CD4-positive, alpha-beta T cell treated with Interleukin-17A for 1 hour (primary cell): ENCODE measurements at regions not wholly inside any gene's neighbourhood (a gene's known extent, or its start where the extent isn't known, plus 50 kb on each side); places are given as distances from the start of the nearest gene placed in this dataset.
"Not testable (repeated sequence)": the region's sequence is repeated elsewhere in the genome, so short reads cannot be mapped to it uniquely, and the experiment has no call there.

Experiments used
- DNase-seq: peaks from one replicate; pipeline ENCODE4 v3.0.0-alpha.2; 2020

DNA sequence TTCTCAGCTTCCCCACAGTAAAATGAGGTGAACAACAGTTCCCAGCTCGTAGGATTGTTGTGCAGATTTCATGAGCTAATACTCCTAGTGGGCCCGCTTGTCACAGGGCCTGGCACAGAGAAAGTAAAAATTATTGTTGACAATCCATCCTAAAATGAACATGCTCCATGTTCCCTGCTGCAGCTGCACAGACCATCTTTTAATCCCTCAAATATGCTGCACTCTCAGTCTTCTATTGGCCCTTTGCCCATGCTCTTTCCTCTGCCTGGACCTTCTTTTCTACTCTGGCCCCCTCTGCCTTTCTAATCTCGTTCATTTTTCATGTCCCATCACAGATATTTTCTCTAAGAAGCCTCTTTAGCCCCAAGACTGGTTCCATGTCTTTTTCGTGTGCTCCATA, 117.7 kb upstream of the NR3C1 start:
- DNase-seq: no peak

GRCh38 chr5:143519215-143519614, 115.7 kb upstream of the NR3C1 start:
- DNase-seq: not testable (repeated sequence)

DNA sequence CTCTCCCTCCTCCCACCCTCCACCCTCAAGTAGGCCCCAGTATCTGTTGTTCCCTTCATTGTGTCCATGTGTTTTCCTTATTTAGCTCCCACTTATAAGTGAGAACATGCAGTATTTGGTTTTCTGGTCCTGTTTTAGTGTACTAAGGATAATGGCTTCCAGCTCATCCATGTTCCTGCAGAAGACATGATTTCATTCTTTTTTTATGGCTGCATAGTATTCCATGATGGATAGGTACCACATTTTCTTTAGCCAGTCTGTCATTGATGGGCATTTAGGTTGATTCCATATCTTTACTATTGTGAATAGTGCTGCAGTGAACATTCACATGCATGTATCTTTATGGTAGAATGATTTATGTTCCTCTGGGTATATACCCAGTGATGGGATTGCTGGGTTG, 114.3 kb upstream of the NR3C1 start:
- DNase-seq: not testable (repeated sequence)

DNA sequence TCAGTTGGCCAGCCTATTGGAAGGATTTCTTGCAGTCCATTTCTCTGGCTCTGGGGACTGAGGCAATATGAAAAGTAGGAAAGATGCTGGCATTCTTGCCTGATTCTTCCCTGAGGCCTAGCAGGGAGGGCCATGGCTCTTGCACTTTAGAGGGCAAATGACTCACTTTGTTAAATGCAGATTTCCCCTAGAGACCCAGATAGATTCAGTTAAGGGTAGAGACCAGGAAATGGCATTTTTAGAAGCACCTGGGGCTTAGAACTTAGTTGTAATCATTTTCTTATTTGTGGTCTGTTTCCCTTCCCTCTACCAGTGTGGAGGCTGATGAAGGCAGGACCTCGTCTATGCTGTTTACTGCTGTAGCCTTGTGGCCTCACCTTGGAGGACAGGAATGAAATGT, 112.8 kb upstream of the NR3C1 start:
- DNase-seq: no peak

- no peak for DNase-seq
Measured at GRCh38 chr5:143515829-143516228, 112.3 kb upstream of the NR3C1 start.

GRCh38 chr5:143514616-143515335, 111.3 kb upstream of the NR3C1 start:
- no peak for DNase-seq

- no peak for DNase-seq
Measured at GRCh38 chr5:143513720-143514119, 110.2 kb upstream of the NR3C1 start.

DNA sequence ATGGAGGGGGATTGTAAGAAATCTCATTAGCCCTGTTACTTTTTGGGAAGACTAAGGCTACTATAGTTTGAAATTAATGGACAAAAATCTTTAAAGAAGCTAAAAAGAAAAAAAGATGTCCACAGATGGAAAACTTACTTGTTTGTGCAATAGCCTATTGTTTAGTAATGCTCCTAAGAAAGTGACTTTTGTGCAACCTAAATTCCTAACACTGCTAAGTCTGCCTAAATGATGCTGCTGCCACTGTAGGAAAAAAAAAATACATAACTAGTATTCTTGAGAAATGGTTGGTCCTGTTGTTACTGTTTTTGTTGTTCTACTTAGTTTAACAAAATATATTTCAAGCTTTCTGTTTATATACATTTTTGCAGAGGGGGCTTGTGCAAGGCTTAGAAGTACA, 108.2 kb upstream of the NR3C1 start:
- DNase-seq: no peak

DNA sequence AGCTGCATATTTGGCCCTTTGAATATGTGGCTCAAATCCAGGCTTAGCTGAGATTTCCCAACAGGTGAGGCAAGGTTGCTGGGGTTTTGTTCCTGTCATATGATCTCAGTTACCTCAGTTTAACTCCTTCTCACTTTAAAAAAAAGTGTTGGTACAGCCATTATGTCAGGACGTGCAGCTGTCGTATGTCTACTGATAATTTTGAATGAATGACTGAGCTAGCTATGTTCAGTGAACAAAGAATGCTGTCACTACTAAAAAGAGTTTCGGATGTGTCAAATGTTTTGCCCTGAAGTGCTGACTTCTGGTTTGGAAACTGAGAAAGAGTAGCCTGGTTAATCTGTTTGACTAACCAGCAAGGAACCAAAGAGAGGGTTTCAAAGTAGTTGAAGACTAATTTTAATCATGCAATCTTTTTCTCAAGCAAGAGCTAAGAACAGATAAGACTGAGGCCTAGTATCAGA, 106.3 kb upstream of the NR3C1 start:
- no peak for DNase-seq

GRCh38 chr5:143506836-143507552, 103.5 kb upstream of the NR3C1 start:
- no peak for DNase-seq

DNA sequence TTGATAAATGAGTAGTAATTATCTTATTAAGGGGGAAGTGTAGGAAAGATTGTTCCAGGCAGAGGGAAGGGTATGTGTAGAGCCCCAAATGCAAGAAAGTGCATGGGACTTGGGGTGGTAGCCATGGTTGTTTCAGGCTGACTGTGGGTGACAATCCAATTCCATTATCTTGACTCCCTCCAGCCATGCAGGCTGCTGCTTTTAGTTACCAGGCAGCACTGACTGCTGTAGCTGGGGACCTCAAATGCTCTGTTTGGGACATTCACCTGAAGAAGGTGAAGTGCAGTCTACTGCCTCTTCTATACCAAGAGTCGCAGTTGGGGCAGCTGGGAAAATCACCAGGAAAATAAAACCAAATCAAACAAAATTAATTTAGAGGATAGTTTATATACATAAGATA, 102.4 kb upstream of the NR3C1 start:
- DNase-seq: no peak

GRCh38 chr5:143505354-143505753, 101.9 kb upstream of the NR3C1 start:
- no peak for DNase-seq

DNA sequence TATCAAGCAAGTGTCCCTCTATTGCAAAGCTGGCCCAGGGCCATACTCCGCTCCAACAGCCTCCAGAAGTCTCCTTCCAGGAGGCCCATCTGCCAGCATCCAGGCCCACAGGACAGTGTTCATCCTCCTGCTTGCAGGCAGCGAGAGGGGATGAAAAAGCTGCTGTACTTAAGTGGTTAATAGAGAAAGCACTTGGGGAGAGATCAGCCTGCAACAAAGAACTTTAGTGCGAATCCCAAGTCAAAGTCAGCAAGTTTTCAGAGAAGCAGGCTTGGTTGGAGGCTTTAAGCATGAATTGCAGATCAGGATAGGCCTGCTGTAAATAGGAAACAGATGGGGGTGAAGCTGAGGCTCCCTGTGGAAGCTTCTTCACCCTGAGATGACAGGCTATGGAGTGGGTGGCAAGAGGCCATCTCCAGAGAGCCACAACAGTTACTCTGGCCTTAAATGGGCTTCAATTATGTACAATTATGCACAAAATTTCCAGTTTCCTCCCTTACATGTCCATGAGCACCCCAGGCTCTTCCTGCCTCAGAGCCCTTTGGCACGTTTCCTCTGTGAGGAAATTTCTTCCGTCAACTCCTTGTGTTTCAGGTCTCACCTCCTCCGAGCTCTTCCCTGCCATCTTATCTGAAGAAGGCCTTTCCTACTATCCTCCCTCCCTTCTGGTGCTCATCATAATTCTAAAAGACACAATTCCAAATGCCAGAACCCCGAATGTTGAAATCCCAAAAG, 98.0 kb upstream of the NR3C1 start:
- no peak for DNase-seq

GRCh38 chr5:143499480-143500114, 96.1 kb upstream of the NR3C1 start:
- DNase-seq: no peak

DNA sequence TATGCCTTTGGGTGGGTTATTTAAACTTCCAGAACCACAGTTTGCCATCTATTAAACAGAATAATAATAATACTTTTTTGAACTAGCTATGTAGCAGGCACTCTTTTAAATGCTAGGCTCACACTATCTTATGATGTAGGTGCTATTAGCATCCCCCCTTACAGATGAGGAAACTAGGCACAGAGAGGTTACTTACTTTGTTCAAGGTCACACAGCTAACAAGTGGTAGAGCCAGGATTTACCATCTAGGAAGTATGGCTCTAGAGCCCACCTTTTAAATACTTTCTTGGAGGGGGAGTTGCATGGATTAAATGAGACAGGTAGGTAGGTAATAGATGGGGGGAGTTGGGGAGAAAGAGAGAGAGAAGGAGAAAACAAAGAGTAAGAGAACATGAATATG, 95.3 kb upstream of the NR3C1 start:
- DNase-seq: no peak

DNA sequence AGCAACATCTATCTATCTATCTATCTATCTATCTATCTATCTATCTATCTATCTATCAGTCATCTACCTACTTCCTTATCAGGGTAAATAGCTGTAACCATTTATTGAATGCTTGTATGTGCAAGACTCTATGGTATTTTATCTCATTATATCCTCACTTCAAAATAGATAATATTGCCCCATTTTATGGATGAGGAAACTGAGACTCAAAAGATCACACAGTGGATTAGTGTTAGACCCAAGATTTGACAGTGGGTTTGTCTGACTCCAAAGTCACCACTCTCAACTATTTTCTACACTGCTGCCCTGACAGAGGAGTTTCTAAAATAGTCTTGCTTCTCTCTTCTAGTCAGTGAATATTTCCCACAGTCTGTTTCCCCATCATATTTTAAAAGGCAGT, 94.3 kb upstream of the NR3C1 start:
- no peak for DNase-seq

DNA sequence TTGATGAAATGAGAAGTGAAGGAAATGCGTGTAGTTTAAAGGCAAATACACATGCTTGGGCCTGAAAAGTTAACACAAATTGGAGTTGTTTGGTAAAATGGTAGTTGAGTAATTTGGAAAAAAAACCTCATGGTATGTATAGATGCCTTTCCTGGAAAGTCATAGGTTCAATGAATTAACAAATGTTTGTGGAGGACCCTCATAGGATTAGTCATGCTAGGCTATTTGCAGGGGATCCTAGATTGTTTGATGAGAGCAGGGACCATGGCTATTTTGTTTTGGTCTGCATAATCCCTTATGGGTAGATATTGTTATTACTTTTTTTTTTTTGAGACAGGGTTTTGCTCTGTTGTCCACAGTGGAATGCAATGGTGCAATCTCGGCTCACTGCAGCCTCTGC, 93.5 kb upstream of the NR3C1 start:
- no peak for DNase-seq

GRCh38 chr5:143495821-143496275, 92.4 kb upstream of the NR3C1 start:
- DNase-seq: no peak

DNA sequence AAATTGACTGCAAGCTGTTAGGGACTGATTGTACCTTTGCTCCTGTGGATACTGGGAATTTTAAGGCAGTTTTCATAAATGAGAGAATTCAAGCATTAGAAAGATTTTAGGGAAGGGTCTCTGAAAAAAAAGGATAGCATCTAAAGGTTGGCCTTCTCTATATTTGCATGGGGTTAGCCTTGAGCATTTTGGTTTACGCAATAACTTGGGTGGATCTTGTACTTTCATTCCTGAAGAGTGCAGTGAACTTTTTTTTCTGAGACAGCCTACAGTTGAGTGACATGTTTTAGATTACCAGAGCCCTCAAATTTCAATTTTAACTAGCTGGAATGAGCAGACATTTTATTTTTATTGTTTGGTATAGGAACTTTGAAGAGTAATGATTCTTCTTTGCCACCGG, 91.6 kb upstream of the NR3C1 start:
- DNase-seq: no peak

DNA sequence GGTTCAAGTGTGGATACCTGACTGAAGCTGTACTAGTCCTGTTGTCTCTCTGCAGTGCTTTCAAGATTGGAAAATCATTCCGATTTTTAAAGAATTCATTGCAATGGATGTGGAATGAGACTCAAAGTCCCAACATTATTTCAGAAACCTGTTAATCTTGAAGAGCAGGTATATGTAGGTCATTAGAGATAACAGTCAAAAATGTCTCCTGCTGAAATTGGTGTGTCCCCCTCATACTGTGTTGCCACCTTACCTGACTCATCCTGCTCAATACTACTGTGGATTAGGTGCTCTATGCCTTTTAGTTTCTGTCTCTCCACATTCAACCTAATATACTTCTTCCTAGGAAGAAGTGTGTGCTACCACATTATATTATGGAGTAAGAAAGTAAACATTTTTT, 91.1 kb upstream of the NR3C1 start:
- no peak for DNase-seq

DNA sequence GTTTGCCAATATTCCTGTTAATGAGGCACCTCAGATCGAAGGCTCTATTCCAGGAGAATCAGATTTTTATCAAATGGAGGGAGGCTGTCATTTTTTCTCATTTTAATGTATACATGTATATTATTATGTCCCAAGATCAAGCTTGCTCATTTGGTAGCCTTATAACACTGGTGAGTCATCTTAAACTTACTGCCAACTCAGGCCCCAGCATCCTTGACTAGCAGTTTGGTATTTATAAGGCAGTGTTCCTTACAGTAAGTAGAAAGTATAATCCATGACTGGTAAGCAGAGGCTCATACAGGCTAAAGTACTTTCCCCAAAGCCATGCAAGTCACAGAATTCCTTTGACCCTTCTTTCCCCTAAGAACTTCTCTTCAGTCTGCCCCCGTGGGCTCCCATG, 90.7 kb upstream of the NR3C1 start:
- no peak for DNase-seq

DNA sequence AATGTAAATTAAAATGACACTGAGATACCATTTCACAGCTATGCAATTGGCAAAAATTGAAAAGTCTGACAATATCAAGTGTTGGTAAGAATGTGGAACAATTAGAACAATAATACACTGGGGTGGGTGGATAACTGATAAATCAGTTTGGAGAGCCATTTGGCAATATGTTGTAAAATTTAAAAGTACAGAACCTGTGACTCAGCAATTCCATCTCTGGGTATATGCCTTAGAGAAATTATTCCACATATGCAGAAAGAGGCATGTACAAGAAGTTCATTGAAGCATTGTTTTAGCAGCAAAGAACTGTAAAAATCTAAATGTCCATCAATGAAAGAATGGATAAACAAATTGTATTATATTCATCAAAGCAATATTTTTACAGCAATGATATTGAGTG, 89.3 kb upstream of the NR3C1 start:
- no peak for DNase-seq

- DNase-seq: no peak
Measured at GRCh38 chr5:143491646-143492045, 88.2 kb upstream of the NR3C1 start.
